HG02885 (cell line): ENCODE measurements at regions not wholly inside any gene's neighbourhood (a gene's known extent, or its start where the extent isn't known, plus 50 kb on each side); places are given as distances from the start of the nearest gene placed in this dataset.
A peak's percentile ranks its signal among the peaks of the same experiment; 100 is the strongest.

ENCODE experiments used
- ATAC-seq: cut with Tn5 transposase; IDR thresholded peaks from one replicate; pipeline ENCODE4 v1.9.1; 2021; ENCODE audit warnings: mild to moderate bottlenecking; ENCODE audit not compliant: unreplicated experiment, poor library complexity

DNA sequence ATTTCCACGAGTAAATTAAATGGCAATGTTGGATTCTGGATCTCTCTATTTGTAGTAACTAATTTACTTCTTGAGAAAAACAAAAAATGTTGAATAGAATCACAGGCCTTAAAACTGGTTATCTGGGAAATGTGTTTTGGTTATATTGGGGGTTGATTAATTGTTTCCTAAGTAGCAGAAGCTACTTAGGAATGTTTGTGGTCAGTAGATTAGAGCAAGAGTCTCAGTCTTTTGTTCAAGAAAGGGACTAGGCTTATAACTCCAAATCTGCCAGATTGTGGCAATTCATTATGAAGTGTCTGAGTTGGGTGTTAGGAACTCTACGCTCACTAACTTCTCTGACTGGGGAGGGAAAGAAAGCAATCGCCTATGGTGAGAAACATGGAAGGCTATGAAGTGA is 244.3 kb upstream of the PHYHIPL start:
- no peak for ATAC-seq

DNA sequence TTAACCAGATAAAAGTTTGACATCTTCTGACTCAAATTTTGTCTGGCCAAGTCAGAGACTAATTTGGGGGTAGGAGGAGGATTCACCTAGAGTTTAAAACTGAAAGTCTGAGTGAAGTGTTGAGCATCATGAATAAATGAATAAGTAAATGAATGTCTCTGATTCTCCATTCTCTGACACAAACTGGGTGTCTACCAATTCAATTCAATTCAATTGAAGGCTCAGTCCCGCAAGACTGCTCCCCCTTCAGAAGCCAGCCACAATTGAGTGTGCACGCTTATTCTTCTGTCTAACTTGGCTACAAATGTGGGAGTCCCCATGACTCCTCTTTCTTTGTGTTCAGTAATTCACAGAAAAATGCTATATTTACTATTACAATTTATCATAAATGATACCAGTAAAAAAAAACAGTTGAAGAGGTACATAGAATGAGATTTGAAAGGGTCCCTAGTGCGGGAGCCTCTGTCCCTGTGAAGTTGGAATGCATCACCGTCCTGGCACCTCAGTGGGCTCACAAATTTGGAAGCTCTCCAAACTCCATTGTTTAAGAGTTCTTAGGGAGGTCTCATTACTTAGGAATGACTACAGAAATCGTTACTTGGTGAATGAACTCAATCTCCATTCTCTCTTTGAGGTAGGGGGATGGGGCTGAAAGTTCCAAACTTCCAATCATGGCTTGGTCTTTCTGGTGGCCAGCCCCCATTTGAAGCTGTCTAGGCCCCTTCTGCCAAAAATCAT is 243.7 kb upstream of the PHYHIPL start:
- ATAC-seq: no peak

DNA sequence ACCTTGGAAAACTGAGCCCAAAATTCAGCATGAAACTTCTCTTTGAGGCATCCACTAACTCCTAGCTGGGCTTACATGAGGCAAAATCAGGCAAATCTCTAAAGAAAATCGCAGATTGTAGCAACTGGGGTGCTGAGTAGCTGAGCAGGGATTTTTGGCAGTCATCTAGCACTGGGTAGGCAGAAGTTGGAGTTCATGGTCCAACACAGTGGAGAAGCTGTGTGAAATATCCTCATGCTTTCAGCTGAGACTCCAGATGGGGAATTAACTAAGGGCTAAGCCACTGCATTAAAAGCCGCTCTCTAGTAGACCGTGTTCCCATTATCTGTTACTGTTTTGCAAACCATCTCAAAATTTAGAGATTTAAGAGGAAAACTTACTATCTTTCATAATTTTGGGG is 240.1 kb upstream of the PHYHIPL start:
- ATAC-seq: no peak

DNA sequence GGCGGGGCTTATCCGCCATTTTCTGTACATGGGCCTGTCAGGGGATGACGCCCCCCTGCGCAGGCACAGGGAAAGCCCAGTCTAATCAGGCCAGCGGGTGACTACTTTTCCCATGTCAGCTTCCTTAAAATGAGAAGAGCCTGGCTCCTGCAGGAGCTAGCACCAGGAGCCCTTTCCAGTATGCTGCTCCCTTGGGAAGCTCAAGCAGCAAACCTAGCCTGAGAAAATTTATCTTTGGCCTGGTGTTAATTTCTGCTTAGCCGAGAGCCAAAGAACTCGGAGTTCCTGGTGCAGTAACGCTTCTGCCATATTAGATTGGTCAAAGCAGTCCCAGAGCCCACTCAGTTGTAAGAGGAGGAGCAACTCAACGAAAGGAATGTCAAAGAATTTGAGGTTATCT is 239.0 kb upstream of the PHYHIPL start:
- no peak for ATAC-seq

DNA sequence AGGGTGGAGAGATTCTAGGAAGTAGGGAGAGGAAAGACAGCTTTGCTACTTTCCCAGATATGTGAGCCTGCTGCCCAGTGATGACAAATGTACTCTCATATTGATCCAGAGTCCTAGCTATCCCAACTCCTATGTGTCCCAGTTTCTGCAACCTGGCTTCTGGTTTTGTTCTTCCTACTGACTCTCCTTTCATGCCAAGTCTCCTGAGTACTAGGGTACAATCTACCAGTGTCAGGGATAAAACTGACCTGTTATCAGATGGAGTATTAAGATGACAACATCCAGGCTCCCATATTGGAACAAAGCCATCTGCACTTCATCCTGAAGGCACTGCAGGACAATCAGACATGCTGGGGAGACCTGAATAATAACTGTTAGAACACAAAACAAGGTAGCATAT is 233.7 kb upstream of the PHYHIPL start:
- ATAC-seq: no peak

DNA sequence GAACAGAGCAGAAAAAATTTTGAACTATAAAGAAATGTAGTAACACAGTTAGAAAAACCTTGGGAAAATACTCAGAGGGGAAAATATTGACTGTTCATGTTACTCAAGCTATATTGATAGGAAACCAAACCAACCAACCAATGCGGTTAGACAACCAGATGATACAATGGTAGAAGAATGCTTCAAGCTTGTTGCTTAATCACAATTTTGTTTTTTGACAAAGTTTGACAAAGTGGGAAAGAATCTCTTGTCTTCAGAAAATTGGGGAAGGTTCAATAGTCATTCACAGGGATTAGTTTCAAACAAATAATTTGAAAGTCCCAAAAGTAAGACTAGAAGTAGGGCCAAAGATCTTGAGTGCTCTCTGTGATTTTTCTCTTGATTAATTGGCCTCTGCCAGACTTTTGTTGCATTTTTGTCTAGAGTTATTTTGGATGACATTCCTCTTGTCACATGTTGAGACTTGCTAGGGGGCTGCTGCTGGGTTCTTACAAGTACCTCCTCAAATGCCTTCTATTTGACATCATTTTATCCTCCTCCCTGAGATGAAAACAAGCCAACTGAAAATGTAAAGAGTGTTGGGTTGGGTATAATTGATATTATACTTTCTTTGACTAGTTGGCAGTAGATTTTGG is 233.1 kb upstream of the PHYHIPL start:
- ATAC-seq: no peak

DNA sequence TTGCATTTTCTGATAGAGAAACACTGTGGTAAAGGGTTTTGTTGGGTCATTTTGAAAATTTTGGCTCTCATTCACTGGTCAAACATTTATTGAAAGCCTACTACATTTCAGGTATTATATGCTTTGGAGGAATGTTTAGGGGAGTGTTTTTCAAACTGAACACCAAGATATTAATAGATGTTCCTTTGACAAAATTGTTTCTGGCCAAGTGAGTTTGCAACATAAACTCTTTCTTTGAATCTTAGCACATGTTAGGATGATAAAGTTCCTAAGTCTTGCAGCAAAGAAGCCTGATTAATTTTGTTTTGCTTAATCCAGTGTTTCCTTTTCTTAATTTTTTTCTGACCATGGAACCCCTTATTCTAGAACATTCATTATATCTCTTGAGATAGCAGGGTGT is 232.5 kb upstream of the PHYHIPL start:
- no peak for ATAC-seq

DNA sequence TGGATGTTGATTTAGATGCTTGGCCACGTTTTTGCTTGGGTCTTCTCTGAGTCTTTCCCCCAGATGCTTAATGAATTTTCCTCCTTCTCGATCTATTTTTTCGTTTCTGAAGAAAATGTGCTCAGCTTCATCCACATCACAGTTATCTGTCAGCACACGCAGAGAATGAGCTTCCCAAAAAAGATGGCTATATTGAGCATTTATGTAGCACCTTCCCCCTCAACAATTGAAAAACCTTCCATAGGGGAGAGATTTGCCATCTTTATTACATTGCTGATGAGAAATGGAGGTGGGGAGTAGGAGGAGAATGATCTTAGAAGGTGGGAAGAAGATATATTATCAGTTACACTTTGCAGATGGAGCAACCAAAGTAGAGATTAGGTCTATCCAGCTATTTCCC is 228.1 kb upstream of the PHYHIPL start:
- no peak for ATAC-seq

DNA sequence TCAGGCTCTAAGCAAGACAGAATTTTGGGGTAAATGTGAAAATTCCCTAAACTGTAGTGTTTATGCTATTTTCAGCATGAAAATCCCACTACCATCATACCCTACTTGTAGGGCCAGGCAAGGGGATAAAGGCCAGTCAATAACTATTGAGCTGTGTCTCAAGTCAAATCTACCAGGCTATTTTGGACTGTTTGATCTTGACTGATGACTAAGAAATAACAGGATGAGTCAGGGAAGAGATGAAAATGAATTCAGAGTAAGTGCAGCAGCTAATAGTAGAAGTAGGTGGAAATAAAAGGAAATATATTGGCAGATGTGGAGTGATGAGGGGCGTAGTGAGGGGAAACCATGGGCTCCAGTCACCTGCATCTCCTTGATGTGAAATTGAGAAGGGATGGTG is 225.8 kb upstream of the PHYHIPL start:
- no peak for ATAC-seq

DNA sequence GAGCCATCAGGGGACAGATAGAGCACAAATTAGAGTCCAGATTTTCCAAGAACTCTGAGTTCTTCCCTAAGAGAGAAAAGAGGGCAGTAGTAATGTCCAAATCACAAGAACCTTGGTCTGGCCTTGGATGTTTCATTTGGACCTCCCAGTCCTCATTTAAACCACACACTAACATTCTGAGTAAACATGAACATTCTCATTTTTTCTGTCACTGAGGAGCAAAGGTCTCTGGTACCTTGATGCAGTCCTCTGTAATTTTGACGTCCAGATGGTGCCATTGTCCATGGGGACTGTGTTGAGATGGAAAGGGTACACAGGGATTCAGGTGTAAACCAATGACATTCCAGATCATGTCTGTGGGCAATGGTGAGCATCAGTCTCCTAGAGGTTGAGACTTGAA is 225.4 kb upstream of the PHYHIPL start:
- ATAC-seq: no peak

DNA sequence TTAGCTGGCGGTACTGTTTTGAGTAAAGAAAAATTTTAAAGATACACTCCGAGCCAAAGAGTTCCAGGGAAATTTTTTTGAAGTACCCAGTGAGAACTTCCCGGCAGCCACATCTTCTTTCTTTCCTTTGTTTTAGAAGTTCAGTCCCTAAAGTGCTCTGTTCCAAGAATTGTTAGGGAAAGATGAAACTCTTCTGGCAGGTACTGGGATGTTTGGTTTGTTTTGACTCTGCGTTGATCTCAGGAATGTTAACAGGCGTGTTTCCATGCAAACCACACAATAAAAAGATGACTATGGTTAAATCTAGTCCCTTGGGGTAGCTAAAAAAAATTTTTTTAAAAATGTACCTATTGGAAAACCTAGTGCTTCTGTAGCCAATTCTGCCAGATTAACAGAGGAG is 224.7 kb upstream of the PHYHIPL start:
- ATAC-seq: no peak

DNA sequence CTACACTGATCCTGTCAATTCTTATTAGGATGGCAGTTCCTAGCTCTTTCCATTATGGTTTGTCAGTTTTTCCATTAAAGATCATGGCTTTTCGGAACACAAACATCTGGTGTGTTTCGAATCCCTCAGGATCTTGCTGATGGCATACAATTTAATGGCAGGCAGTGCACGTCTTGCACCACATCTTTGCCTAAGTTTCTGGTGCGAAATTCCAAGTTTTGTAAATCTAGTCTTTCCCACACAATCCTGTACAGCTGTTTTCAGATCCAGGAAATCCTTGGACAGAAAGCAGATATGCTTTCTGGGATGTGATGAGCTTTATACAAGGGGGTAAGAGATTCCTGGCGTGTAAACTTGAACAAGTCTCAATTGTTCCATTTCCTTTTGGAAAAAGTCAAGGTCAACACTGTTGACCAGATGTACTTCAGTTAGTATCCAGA is 224.3 kb upstream of the PHYHIPL start:
- ATAC-seq: no peak

DNA sequence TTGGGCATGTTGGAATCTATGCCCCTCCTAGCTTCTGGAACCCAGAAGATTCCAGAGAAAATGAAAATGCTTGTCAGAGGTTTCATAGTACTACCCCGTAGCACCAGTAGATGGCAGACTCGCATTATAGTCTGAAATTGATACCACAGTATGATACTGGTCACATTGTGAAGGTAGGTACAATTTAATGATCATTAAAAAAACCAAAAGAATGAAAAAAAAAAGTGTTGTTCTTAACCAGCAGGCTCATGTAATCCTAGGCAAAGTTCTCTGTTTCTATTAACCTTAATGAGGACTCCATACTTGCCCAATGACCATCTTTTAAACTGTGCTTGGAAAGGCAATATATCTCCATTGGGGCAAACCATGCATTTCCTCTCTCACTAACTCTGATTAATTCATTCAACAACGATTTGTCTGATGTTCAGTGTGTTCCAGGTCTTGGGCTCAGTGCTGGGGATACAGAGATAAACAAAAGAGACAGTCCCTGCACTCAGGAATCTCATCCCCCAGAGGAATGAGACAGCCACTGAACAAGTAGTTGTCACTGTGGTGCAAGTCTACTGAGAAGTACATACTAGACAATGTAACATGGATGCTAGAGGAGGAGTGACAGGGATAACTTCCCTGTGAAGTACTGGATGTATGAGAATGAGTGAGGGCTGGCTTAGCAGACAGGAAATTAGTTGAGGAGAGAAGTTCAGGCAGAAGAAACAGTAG is 223.5 kb upstream of the PHYHIPL start:
- peak; percentile 80 for ATAC-seq

DNA sequence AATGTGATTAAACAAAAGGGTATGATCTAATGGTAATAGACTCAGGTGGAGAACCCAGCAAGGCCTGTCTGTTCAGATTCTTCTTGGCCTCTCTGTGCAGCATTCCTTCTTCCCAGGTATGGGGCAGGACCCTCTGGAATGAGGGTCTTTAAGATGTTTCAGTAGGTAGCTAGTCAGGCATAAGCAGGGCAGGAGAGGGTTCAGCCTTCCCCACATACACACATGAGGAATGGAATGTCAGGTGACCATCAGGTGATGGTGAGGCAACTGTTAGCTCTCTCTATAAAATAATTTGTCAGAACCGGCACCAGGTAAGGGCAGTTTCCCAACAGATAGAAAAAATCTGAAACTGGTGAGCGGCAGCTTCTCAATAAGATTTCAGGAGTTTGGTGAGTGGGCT is 222.3 kb upstream of the PHYHIPL start:
- no peak for ATAC-seq

DNA sequence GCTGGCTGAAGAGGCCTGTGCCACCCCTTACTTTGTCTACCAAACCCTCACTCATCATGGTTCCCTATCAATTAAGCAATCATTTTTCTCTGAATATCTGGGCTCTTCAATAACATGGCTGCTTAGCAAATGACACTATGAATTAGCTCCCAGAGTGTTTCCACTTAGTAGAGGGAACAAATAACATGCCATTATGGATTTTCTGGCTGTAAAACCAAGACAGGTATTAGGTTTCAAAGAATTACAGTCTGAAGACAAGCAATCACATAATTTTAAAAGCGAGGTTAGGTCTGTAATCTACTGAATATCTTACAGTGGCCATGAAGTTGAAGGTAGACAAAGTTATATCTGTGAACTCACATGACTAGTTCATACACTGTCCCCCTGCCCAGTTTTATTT is 220.8 kb upstream of the PHYHIPL start:
- ATAC-seq: no peak

DNA sequence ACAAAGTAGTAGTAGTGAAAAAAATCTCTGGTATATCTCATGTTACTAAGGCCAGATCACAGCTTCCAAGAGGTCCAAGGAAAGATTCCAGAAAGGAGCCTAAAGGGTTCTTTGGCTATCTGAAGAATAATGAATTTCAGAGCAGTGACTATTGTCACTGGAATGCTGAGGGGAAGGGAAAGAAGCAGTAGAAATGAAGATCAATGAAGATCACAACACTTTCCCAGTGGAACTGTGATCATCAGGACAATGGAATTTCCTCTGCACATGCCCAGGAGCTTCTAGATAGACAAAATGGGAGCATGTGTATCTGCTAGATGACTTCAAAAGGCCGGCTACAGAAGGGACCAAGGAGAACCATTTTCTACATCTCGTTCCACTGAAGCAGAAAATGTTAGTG is 219.5 kb upstream of the PHYHIPL start:
- no peak for ATAC-seq

DNA sequence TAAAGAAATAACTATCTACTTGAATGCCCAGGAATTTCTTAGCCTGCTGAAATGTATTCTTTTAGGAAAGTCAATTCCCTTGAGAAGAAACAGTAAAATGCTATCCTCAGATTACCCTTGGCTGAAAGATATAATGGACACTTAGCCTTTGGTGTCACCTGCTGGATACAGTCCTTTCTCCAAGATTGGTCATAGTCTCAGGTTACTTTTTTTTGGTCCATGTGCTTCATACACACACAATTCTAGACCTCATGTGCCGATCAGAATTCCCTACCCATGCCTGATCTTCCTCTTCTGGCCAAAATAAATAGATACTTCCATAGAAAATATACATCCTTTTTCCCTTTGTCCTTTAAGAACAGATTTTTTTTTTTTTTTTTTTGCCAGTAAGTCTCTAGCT is 218.9 kb upstream of the PHYHIPL start:
- ATAC-seq: no peak

DNA sequence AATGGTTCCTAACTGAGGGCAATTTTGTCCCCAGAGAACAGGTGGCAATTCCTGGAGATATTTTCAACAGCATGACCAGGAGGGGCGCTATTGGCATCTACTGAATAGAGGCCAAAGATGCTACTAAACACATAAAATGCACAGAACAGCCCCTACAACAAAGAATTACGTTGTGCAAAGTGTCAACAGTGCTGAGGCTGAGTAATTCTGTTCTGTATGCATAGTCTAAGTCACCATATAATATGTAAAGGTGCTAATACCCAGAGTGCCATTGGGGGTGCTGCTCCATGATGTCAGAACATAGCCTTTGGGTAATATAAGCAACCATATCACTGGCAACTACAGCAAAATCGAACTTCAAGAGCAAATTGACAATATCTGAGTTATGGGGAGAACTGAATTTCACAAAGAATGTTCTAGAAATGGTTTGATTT is 213.3 kb upstream of the PHYHIPL start:
- ATAC-seq: no peak

DNA sequence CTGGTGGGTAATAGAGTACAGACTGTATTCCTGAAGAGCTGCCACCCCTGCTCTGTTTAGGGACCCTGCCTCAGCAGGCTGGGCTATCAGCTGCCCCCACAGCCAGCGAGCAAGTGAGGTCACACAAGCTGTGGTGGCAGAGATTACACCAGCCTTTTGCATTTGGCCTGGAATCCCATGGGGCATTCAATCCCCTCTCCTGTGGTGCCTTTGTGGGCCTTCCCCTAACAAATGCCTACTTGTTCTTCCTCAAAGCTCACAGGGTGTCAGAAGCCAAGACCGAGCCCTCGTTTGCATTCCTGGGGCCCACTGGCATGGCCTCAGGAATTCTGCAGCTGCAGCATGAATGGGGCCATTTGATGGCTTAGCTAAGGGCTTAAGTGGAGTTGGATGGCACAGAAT is 212.7 kb upstream of the PHYHIPL start:
- ATAC-seq: no peak

DNA sequence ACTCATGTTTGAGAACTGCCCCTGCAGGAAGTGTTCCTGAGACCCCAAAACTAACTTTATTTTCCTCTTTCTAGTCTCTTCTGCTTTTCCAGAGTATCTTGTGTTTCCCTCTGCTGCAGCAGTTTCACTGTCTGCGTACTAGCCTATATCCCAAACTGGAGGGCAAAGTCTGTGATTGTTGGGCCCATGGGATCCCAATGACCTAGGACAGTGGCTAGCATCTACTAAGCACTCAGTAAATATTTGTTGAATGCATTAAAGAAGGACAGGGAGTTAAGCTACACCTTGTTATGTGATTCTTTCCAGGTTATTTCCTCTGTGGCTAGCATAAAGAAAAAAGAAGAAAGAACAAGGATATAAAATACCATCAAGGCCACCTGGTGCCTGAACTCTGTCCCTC is 210.6 kb upstream of the PHYHIPL start:
- no peak for ATAC-seq

DNA sequence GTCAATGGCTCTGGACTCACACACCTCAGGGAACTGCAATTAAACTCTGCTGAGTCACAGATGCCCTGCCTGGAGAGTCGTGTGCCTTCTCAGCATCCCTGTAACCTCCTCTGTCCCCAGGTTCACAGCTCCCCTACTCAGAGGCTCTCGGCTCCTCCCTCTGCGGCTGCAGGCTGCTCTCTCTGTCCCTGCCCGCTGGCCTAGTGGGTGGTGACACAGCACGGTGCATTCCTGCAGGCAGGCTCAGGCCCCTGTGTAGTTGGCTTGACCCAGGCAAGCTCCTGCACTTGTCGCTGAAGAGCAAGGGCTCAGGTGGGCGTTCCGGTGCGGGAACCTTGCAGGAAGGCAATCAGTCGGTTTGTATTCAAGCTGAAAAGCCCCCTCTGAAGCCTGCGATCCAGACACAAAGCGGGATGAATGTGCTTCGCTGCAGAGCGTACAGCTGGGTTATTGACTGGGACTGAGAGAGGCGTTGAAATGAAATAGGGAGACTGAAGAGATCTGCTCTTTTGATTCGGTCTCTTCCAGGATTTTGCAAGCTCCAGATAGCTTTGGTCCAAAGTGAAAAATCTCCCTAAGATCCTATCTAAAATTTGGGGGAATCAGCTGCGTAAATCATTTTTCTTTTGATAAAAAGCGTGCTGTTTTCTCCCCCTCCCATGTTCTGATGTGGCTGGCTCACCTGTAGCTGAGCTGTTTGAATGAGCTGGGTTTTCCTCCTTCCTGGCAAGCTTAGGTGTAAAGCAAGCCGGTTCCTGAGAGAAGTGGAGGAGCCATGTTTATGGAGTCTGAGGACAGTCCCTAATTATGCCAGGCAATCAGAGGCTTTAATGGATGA is 208.7 kb upstream of the PHYHIPL start:
- peak; percentile 97 for ATAC-seq
